Activated CD4-positive, alpha-beta T cell treated with anti-CD3 and anti-CD28 coated beads, Interleukin-2, amount 50 U/mL, for 16 hours (primary cell): ENCODE measurements at regions not wholly inside any gene's neighbourhood (a gene's known extent, or its start where the extent isn't known, plus 50 kb on each side); places are given as distances from the start of the nearest gene placed in this dataset.
"Not testable (repeated sequence)": the region's sequence is repeated elsewhere in the genome, so short reads cannot be mapped to it uniquely, and the experiment has no call there.

ENCODE experiments used
- DNase-seq: peaks from one replicate; pipeline ENCODE4 v3.0.0-alpha.2; 2020

DNA sequence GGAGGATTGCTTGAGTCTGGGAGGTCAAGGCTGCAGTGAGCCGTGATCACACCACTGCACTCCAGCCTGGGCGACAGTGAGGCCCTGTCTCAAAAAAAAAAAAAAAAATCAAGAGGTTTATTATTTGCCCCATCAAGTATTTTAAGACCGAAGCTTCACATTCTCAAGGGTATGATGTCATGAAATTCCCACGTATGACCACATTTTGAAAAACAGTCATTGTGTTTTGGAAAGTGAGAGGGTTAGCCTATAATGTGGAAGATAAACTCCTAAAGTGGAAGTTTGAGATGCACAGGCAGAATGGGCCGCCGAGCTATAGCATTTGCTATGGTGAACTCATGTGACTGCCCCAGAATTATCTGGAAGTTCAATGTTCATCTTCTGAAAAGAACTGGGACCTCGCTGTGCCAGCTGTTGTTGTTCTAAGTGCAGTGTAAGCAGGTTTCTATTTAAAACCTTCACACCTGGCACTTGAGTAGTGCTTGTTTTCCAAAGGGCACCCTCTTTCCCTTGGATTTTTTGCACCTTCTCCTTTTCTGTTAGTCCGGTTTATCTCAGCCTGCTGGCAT, 96.9 kb upstream of the SLC25A33 start:
- DNase-seq, result no peak

DNA sequence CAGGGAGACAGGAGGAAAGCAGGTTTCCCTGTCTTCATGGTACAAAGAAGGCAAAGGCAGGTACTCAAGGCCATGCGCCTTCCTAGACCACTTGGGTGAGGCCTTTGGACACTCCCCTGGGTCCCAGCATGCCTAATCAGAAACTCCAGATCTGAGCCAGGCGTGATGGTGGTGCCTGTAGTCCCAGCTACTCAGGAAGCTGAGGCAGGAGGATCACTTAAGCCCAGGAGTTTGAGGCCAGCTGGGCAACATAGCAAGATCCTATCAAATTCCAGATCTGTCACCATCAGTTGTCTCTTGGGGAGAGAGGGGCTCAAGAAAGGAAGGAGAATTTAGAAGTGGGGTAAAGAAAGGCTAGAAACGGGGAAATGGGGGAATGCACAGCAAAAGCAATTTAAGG, 96.3 kb upstream of the SLC25A33 start:
- DNase-seq, result no peak

DNA sequence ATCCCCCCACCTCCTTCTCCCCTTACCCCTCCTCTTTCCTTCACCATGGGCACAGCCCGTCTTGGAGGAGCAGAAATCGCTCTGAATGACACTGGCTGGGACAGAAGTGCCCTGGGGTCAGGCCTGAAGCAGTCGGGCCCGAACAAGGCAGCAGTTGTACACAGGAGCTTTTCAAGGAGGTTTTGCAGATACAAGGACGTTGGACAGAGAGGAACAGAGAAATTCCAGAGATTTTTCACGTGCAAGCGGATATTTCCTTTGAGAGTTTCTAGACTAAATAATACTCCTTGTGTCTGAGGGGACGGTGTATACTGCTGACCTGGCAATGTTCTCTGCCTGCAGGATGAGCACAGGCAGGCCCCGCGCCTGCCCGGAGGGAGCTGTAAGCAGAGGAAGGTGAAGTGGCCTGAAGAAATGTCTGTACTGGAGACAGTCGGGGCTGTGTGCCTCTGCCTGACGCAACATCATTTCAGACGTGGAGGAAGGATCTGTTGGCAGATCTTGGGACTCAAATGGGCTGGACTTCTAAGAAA, 95.3 kb upstream of the SLC25A33 start:
- DNase-seq, result no peak

- DNase-seq, result no peak
Observed at GRCh38 chr1:9444532-9444931, 94.7 kb upstream of the SLC25A33 start.

DNA sequence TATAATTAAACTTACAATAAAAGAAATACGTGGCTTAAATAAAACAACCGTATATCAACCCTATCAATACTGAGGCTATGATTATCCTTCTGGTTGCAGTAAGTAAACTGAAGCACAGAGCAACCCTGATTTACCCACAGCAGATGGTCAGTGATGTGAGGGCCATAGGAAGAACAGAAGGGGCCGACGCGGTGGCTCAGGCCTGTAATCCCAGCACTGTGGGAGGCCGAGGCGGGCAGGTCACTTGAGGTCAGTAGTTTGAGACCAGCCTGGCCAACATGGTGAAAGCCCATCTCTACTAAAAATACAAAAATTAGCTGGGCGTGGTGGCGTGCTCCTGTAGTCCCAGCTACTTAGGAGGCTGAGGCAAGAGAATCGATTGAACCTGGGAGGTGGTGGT, 94.2 kb upstream of the SLC25A33 start:
- DNase-seq, result not testable (repeated sequence)

DNA sequence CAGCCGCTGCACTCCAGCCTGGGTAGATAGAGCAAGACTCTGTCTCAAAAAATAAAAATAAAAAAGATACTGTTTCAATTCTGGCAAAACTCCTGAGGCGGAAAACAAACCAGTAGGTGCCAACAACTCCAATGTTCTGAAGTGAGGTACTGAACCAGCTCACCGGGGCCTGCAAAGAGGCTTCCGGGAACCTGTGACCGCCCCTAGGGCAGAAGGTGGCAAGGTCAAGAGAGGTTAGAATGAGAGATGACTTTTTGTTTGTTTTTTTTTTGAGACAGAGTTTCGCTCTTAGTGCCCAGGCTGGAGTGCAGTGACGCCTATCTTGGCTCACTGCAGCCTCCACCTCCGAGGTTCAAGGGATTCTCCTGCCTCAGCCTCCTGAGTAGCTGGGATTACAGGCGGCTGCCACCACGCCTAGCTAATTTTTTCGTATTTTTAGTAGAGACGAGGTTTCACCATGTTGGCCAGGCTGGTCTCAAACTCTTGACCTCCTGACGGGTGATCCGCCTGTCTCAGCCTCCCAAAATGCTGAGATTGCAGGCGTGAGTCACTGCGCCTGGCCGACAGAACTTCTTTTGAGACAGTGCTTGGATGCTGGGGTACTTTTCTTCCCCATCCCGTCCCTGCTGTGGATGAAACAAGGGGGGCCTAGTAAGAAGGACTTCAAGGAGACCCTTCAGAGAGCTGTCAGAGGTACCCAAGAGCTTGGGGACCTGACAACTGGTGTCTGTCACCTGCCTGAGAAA, 91.9 kb upstream of the SLC25A33 start:
- no peak for DNase-seq

- DNase-seq, result no peak
Observed at GRCh38 chr1:9448132-9449109, 90.8 kb upstream of the SLC25A33 start.

DNA sequence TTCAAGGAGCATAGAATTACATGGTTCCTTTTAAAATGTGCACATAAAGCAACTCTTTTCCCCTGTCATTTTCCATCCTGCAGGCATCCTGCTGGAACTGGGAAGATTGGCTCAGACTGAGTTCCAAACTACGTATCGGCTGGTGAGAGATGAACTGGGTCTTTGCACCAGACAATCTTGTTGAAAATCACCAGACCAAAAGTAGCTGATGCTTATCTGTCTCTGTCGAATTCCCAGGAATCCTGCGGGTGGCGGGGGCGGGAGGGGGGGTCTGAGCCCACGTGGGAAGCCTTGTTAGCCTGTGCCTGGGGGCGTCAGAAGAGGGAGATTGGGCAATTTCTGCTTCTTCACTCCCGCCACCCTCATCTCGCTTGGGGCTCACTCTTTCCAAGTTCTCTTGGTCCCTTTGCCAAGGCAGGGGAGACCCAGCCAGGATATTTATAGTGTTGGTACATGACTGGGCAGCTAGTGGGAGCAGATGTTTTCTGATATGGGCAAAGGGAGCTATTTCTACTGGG, 90.1 kb upstream of the SLC25A33 start:
- DNase-seq, result no peak

GRCh38 chr1:9449976-9450696, 89.1 kb upstream of the SLC25A33 start:
- DNase-seq, result no peak

DNA sequence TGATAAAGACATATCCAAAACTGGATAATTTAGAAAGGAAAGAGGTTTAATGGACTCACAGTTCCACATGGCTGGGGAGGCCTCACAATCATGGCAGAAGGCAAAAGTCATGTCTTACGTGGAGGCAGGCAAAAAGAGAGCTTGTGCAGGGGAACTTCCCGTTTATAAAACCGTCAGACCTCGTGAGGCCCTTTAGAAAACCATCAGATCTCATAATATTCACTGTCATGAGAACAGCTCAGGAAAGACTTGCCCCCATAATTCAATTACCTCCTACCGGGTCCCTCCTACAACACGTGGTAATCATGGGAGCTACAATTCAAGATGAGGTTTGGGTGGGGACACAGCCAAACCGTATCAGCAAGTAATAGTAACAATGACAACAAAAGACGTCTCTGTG, 88.2 kb upstream of the SLC25A33 start:
- DNase-seq, result no peak

GRCh38 chr1:9452516-9453140, 86.6 kb upstream of the SLC25A33 start:
- no peak for DNase-seq

- no peak for DNase-seq
Observed at GRCh38 chr1:9453375-9453774, 85.9 kb upstream of the SLC25A33 start.

GRCh38 chr1:9453779-9454418, 85.4 kb upstream of the SLC25A33 start:
- no peak for DNase-seq

- no peak for DNase-seq
Observed at GRCh38 chr1:9454494-9455066, 84.7 kb upstream of the SLC25A33 start.

- DNase-seq, result peak; percentile 58
Observed at GRCh38 chr1:9455487-9456234, 83.6 kb upstream of the SLC25A33 start.

DNA sequence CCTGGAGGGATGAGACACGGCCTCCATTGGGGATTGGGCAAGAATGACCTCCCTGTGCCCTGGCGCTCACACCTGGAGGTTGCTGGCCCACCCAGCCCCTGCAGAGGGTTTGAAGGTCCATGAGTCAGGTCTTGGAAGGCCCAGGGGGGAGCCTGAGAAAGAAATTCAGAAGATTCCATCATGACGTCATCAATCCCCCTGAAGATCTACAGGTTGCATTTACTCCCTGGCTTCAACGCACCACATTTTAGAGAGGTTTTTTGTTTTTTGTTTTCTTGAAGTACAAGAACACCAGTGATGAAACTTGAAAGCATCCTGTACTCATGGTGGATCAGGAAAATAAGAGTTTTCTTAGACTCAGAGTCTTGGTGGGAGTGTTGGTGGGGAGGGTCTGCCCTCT, 82.4 kb upstream of the SLC25A33 start:
- DNase-seq, result no peak

DNA sequence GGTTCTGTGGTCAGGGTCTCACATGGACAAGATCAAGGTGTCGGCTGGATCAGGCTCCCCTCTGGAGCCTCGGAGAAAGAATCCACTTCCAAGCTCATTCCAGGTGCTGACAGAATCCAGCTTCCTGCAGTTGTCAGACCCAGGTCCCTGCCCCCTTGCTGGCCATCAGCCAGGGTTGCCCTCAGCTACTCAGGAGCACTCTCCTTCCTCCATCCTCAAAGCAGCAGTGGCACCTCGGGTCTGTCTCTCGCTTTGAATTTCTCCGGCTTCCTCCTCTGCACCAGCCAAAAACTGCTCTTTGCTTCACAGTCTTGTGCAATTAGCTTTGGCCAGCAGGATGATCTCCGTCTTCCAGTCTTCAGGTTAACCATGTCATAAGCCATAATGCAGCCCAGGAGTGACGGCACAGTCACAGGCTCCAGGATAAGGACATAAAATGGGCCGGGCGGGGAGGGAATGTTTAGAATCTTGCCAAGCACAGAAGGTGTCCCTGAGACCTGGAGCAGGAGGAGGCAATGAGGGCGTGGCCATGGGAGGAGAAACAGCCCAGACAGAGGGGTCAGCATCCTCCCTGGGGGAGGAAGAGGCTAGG, 79.4 kb upstream of the SLC25A33 start:
- no peak for DNase-seq

DNA sequence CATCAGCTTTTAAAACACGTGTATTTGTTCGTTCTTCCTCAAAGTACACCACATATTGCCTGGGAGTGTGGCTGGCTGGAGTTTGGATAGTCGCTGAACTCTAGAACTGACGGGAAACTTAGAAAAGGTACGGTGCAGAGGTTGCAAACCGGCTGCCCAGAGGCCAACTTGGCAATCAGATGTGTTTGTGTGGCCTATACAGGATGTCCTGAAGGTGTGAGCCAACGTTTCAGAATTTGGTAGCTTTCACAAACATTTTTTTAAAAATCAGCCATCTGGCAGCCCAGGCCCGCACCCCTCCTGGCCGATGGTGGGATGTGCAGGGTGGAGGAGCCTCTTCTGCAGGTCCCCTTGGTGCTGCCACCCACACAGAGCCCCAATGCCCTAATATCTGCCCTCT, 73.6 kb upstream of the SLC25A33 start:
- no peak for DNase-seq

DNA sequence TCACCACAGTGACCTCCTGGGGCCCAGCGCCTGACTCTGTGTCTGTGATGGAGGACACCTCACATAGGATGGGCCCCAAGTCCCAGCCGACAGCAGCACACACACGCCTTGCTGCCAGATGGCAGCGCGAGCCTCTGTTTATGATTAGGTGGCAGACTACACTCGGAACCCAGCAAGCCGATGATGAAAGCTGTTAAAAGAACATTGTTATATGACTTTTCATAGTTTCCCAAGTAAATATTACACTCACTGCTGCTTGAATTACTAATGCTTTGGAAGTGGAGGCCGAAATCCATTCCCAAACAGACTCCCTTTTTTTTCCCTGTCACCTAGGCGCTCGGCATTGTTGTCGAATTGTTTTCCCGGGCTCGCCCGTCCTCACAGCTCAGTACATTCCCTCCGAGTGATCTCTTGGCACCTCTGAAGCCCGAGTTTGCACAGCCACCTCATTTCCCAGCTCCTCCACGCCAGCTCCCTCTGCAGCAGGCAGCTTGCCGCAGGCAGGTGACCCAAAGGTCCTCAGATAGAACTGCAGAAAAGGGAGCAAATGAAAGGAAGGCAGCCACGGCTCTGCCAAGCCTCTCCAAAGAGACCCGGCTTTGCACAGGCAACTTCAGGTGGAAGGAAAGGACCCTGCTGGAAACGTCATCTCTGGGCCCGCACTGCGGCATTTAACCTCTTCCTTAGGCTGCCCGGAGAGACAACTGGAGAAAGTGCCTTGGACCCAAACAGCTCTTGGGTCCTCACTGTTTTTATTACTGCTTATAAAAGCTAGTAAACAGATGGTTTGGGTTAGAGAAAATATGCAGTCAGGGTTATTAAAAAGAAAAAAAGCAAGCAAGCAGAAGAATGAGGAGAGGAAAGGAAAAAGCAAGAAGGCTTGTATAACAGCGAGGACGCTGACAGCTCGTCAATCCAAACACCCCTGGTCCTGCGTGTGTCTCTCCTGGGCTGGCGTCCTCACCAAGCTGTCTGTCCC, 72.2 kb upstream of the SLC25A33 start:
- no peak for DNase-seq
